ENCODE measurements at regions not wholly inside any gene's neighbourhood (a gene's known extent, or its start where the extent isn't known, plus 50 kb on each side); places are given as distances from the start of the nearest gene placed in this dataset.

GRCh38 chr7:91533996-91534395 is 269.8 kb downstream of the FZD1 start:
- no peaks in the 10 kb centered on the region for H3K4me1 Mint-ChIP-seq (ENCODE audit: low read depth)
- H3K4me3 Mint-ChIP-seq (ENCODE audit: low read depth), result no peak overlapping the region
- H3K27ac Mint-ChIP-seq, result no peak overlapping the region
- H3K27me3 Mint-ChIP-seq (ENCODE audit: low read depth), result no peaks in the 10 kb centered on the region
- no peaks in the 10 kb centered on the region for H3K36me3 Mint-ChIP-seq (ENCODE audit: low read depth)
- intact Hi-C loops (cut with micrococcal nuclease), result no loop called here
- DNase-seq (ENCODE audit: low spot score), result no peak
- peaks cover 16% of the 10 kb centered on the region for H3K9me3 Mint-ChIP-seq

- no peak for DNase-seq (ENCODE audit: low spot score)
- Mint-ChIP-seq H3K4me3 (ENCODE audit: low read depth) (no peak overlapping the region), H3K27me3 (ENCODE audit: low read depth) (no peaks in the 10 kb centered on the region), H3K4me1 (ENCODE audit: low read depth) (no peaks in the 10 kb centered on the region), H3K27ac (no peak overlapping the region), H3K9me3 (peaks cover 5% of the 10 kb centered on the region), H3K36me3 (ENCODE audit: low read depth) (no peaks in the 10 kb centered on the region)
- intact Hi-C loops (cut with micrococcal nuclease), result no loop called here
Measured at GRCh38 chr7:91537260-91538152, 273.3 kb downstream of the FZD1 start.

- no peak overlapping the region for H3K4me3 Mint-ChIP-seq (ENCODE audit: low read depth)
- intact Hi-C loops (cut with micrococcal nuclease), result no loop called here
- no peak overlapping the region for H3K27ac Mint-ChIP-seq
- no peak for DNase-seq (ENCODE audit: low spot score)
- no peaks in the 10 kb centered on the region for H3K36me3 Mint-ChIP-seq (ENCODE audit: low read depth)
- H3K9me3 Mint-ChIP-seq, result no peaks in the 10 kb centered on the region
- H3K4me1 Mint-ChIP-seq (ENCODE audit: low read depth), result no peaks in the 10 kb centered on the region
- H3K27me3 Mint-ChIP-seq (ENCODE audit: low read depth), result peaks cover 2% of the 10 kb centered on the region
Measured at GRCh38 chr7:91541641-91542040, 277.4 kb downstream of the FZD1 start.

- no peak overlapping the region for H3K27ac Mint-ChIP-seq
- H3K27me3 Mint-ChIP-seq (ENCODE audit: low read depth), result peaks cover 2% of the 10 kb centered on the region
- intact Hi-C loops (cut with micrococcal nuclease), result no loop called here
- no peaks in the 10 kb centered on the region for H3K9me3 Mint-ChIP-seq
- no peaks in the 10 kb centered on the region for H3K36me3 Mint-ChIP-seq (ENCODE audit: low read depth)
- DNase-seq (ENCODE audit: low spot score), result no peak
- no peaks in the 10 kb centered on the region for H3K4me1 Mint-ChIP-seq (ENCODE audit: low read depth)
- H3K4me3 Mint-ChIP-seq (ENCODE audit: low read depth), result no peak overlapping the region
Measured at GRCh38 chr7:91543646-91544045, 279.4 kb downstream of the FZD1 start.

- intact Hi-C loops (cut with micrococcal nuclease), result no loop called here
- no peaks in the 10 kb centered on the region for H3K9me3 Mint-ChIP-seq
- H3K27me3 Mint-ChIP-seq (ENCODE audit: low read depth), result peaks cover 2% of the 10 kb centered on the region
- no peak overlapping the region for H3K4me3 Mint-ChIP-seq (ENCODE audit: low read depth)
- no peak for DNase-seq (ENCODE audit: low spot score)
- H3K36me3 Mint-ChIP-seq (ENCODE audit: low read depth), result no peaks in the 10 kb centered on the region
- H3K27ac Mint-ChIP-seq, result no peak overlapping the region
- no peaks in the 10 kb centered on the region for H3K4me1 Mint-ChIP-seq (ENCODE audit: low read depth)
Measured at GRCh38 chr7:91549878-91550277, 285.6 kb downstream of the FZD1 start.

- Mint-ChIP-seq H3K36me3 (ENCODE audit: low read depth) (no peaks in the 10 kb centered on the region), H3K27ac (no peak overlapping the region), H3K27me3 (ENCODE audit: low read depth) (no peaks in the 10 kb centered on the region), H3K9me3 (no peaks in the 10 kb centered on the region), H3K4me3 (ENCODE audit: low read depth) (no peak overlapping the region), H3K4me1 (ENCODE audit: low read depth) (no peaks in the 10 kb centered on the region)
- intact Hi-C loops (cut with micrococcal nuclease), result no loop called here
- no peak for DNase-seq (ENCODE audit: low spot score)
Measured at GRCh38 chr7:91550931-91551330, 286.7 kb downstream of the FZD1 start.

GRCh38 chr7:91551377-91552175 is 287.3 kb downstream of the FZD1 start:
- no peak for DNase-seq (ENCODE audit: low spot score)
- no peaks in the 10 kb centered on the region for H3K27me3 Mint-ChIP-seq (ENCODE audit: low read depth)
- no peak overlapping the region for H3K27ac Mint-ChIP-seq
- H3K36me3 Mint-ChIP-seq (ENCODE audit: low read depth), result no peaks in the 10 kb centered on the region
- no peaks in the 10 kb centered on the region for H3K9me3 Mint-ChIP-seq
- intact Hi-C loops (cut with micrococcal nuclease), result no loop called here
- H3K4me3 Mint-ChIP-seq (ENCODE audit: low read depth), result no peak overlapping the region
- no peaks in the 10 kb centered on the region for H3K4me1 Mint-ChIP-seq (ENCODE audit: low read depth)

- intact Hi-C loops (cut with micrococcal nuclease), result no loop called here
- Mint-ChIP-seq H3K27me3 (ENCODE audit: low read depth) (no peaks in the 10 kb centered on the region), H3K4me3 (ENCODE audit: low read depth) (no peak overlapping the region), H3K9me3 (no peaks in the 10 kb centered on the region), H3K4me1 (ENCODE audit: low read depth) (peaks cover 10% of the 10 kb centered on the region), H3K36me3 (ENCODE audit: low read depth) (no peaks in the 10 kb centered on the region), H3K27ac (no peak overlapping the region)
- no peak for DNase-seq (ENCODE audit: low spot score)
Measured at GRCh38 chr7:91553410-91553895, 289.2 kb downstream of the FZD1 start.

- H3K27ac Mint-ChIP-seq, result no peak overlapping the region
- intact Hi-C loops (cut with micrococcal nuclease), result no loop called here
- no peak overlapping the region for H3K4me3 Mint-ChIP-seq (ENCODE audit: low read depth)
- no peak for DNase-seq (ENCODE audit: low spot score)
- H3K36me3 Mint-ChIP-seq (ENCODE audit: low read depth), result no peaks in the 10 kb centered on the region
- peaks cover 10% of the 10 kb centered on the region for H3K4me1 Mint-ChIP-seq (ENCODE audit: low read depth)
- no peaks in the 10 kb centered on the region for H3K9me3 Mint-ChIP-seq
- no peaks in the 10 kb centered on the region for H3K27me3 Mint-ChIP-seq (ENCODE audit: low read depth)
Measured at GRCh38 chr7:91554883-91555282, 290.6 kb downstream of the FZD1 start.

GRCh38 chr7:91556239-91556638 is 292.0 kb downstream of the FZD1 start:
- intact Hi-C loops (cut with micrococcal nuclease), result no loop called here
- Mint-ChIP-seq H3K4me3 (ENCODE audit: low read depth) (no peak overlapping the region), H3K4me1 (ENCODE audit: low read depth) (peaks cover 10% of the 10 kb centered on the region), H3K36me3 (ENCODE audit: low read depth) (no peaks in the 10 kb centered on the region), H3K9me3 (no peaks in the 10 kb centered on the region), H3K27ac (no peak overlapping the region), H3K27me3 (ENCODE audit: low read depth) (no peaks in the 10 kb centered on the region)
- DNase-seq (ENCODE audit: low spot score), result no peak

GRCh38 chr7:91556956-91557650 is 292.9 kb downstream of the FZD1 start:
- peaks cover 10% of the 10 kb centered on the region for H3K4me1 Mint-ChIP-seq (ENCODE audit: low read depth)
- intact Hi-C loops (cut with micrococcal nuclease), result no loop called here
- no peak overlapping the region for H3K4me3 Mint-ChIP-seq (ENCODE audit: low read depth)
- no peak for DNase-seq (ENCODE audit: low spot score)
- H3K36me3 Mint-ChIP-seq (ENCODE audit: low read depth), result no peaks in the 10 kb centered on the region
- no peaks in the 10 kb centered on the region for H3K27me3 Mint-ChIP-seq (ENCODE audit: low read depth)
- peak overlapping the region; percentile 58 for H3K27ac Mint-ChIP-seq
- no peaks in the 10 kb centered on the region for H3K9me3 Mint-ChIP-seq

- no peaks in the 10 kb centered on the region for H3K9me3 Mint-ChIP-seq
- intact Hi-C loops (cut with micrococcal nuclease), result no loop called here
Measured at GRCh38 chr7:91557789-91558404, 293.7 kb downstream of the FZD1 start.

More at GRCh38 chr7:91557789-91558404, 293.7 kb downstream of the FZD1 start:
- no peaks in the 10 kb centered on the region for H3K36me3 Mint-ChIP-seq (ENCODE audit: low read depth)
- H3K4me1 Mint-ChIP-seq (ENCODE audit: low read depth), result peaks cover 10% of the 10 kb centered on the region
- no peaks in the 10 kb centered on the region for H3K27me3 Mint-ChIP-seq (ENCODE audit: low read depth)
- DNase-seq (ENCODE audit: low spot score), result no peak
- no peak overlapping the region for H3K4me3 Mint-ChIP-seq (ENCODE audit: low read depth)
- peak overlapping the region; percentile 58 for H3K27ac Mint-ChIP-seq
